Adrenal gland (tissue), 9 donors: ENCODE measurements at regions not wholly inside any gene's neighbourhood (a gene's known extent, or its start where the extent isn't known, plus 50 kb on each side); places are given as distances from the start of the nearest gene placed in this dataset.

Source experiments
- DNase-seq, 7 donors: peaks; one replicate each; pipeline ENCODE4 v3.0.0-alpha.2; 2019 to 2020
- H3K27ac ChIP-seq, 5 donors: fragments of 200-600 bp; sonication (generic) in 4 of 5; 1 replicate in 3 of 5; 2 replicates in 2 of 5; pipeline versions ENCODE4 v1.5.1 to v1.8.0; 2016 to 2020; ENCODE audit warnings: mild to moderate bottlenecking in 1 of 5
- H3K27me3 ChIP-seq: fragments of 200-600 bp; 2 replicates; pipeline ENCODE4 v1.8.0; 2021
- H3K36me3 ChIP-seq, 2 donors: fragments of 200-600 bp; replicated peaks in 1 of 2; 1 replicate in 1 of 2; 2 replicates in 1 of 2; pipeline versions ENCODE4 v1.5.1 to v1.8.0; 2018 to 2022
- H3K4me1 ChIP-seq, 2 donors: fragments of 200-600 bp; replicated peaks in 1 of 2; 1 replicate in 1 of 2; 2 replicates in 1 of 2; pipeline versions ENCODE4 v1.5.1 to v1.8.0; 2018 to 2021
- H3K4me3 ChIP-seq, 4 donors: fragments of 200-600 bp; sonication (generic) in 3 of 4; one replicate each; pipeline ENCODE4 v1.5.1; 2016 to 2018
- H3K9me3 ChIP-seq, 3 donors: fragments of 200-600 bp; sonication (generic) in 1 of 3; replicated peaks in 1 of 3; 1 replicate in 2 of 3; 2 replicates in 1 of 3; pipeline versions ENCODE4 v1.5.1 to v1.8.0; 2016 to 2021
- CTCF ChIP-seq, 6 experiments: fragments of 450-650 bp in 4 of 6; fragments of 200-600 bp in 2 of 6; sonication (generic) in 1 of 6; IDR thresholded peaks; 1 replicate in 5 of 6; 2 replicates in 1 of 6; pipeline versions ENCODE4 v1.5.1 to v1.8.0; 2016 to 2021; ENCODE audit warnings: antibody characterized with exemption in 6 of 6, mild to moderate bottlenecking in 2 of 6, moderate library complexity in 1 of 6
- POLR2A ChIP-seq, 2 donors: fragments of 450-650 bp; IDR thresholded peaks; one replicate each; pipeline ENCODE4 v1.6.1; 2017; ENCODE audit warnings: antibody characterized with exemption in 2 of 2, mild to moderate bottlenecking in 2 of 2, moderate library complexity in 1 of 2
- WGBS, 4 donors: extraction: QIAGEN DNeasy Blood & Tissue Kit in 2 of 4; methylation state at CpG; one replicate each; pipeline versions ENCODE4 v1.1.5 to v1.1.7; 2013 to 2017; 5-methylcytosine and 5-hydroxymethylcytosine counted together
- intact Hi-C, 2 donors: fragments of 100-400 bp; cut with DNase I; formaldehyde crosslinking; loops; one replicate each; pipeline versions ENCODE4 v1.14.1 to v1.15.0; 2022 to 2023
- donor health status: healthy with polysubstance abuse.
- donor health status: Bipolar disorder and iron deficiency.
- donor health status: DM: yes; HTN: yes; CAD: no.
- donor health status: DM: no; HTN: no; CAD: no.
- donor health status: DM: no; HTN: no; CAD: no.

DNA sequence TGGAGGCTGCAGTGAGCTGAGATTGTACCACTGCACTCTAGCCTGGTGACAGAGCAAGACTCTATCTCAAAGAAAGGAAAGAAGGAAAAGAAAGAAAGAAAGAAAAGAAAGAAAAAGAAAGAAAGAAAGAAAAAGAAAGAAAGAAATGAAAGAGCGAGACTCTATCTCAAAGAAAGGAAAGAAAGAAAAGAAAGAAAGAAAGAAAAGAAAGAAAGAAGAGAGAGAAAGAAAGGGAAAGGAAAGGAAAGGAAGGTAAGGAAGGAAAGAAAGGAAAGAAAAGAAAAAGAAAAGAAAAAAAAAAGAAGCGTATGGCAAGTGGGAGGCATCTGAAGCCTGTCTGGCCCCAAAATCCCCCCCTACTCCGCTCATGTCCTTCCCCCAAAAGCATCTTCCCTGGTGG, 182.3 kb upstream of the MSX2 start:
- no peak for TF ChIP-seq POLR2A (IDR thresholded peaks at IDR 0.05)
- TF ChIP-seq CTCF (IDR thresholded peaks at IDR 0.05), result no peak
- H3K36me3 ChIP-seq, result no peaks in the 10 kb centered on the region
- H3K27ac ChIP-seq, result no peak overlapping the region
- intact Hi-C loops, result no loop called here
- no peaks in the 10 kb centered on the region for H3K27me3 ChIP-seq
- no peak for DNase-seq
- no peaks in the 10 kb centered on the region for H3K4me1 ChIP-seq
- H3K9me3 ChIP-seq, result no peaks in the 10 kb centered on the region
- H3K4me3 ChIP-seq, result no peak overlapping the region
- WGBS, 4 donors, result 83 to 93% (median 87%) methylated on average over 3 of the region's 3 CpGs

GRCh38 chr5:174542471-174542870, 181.9 kb upstream of the MSX2 start:
- no peak for TF ChIP-seq CTCF (IDR thresholded peaks at IDR 0.05)
- Histone ChIP-seq H3K9me3 (no peaks in the 10 kb centered on the region), H3K27ac (no peak overlapping the region), H3K4me3 (no peak overlapping the region), H3K4me1 (no peaks in the 10 kb centered on the region), H3K27me3 (no peaks in the 10 kb centered on the region), H3K36me3 (no peaks in the 10 kb centered on the region)
- intact Hi-C loops, result no loop called here
- 76 to 82% (median 80%) methylated on average over 10 of the region's 10 CpGs for WGBS, 4 donors
- no peak for DNase-seq

DNA sequence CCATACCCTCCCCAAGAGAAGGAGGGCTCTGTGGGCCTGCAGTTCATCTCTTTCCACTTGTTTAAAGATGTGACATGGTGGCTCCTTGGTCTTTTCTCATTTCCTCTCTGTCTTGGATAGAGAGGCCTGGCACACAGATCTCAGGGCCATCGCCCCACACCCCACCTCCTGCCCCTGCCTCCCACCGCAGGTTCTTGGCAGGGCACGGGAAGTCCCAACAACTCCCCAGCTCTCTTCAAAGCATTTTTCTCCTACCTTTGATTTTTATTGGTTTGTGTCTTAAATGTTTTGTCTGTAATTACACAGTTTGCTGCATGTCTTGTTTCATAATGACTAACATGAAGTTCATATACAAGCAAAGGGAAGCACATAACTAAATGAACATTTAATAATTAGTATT, 178.5 kb upstream of the MSX2 start:
- intact Hi-C loops, result no loop called here
- Histone ChIP-seq H3K36me3 (no peaks in the 10 kb centered on the region), H3K9me3 (no peaks in the 10 kb centered on the region), H3K4me3 (no peak overlapping the region), H3K27ac (no peak overlapping the region), H3K27me3 (no peaks in the 10 kb centered on the region), H3K4me1 (no peaks in the 10 kb centered on the region)
- TF ChIP-seq CTCF (IDR thresholded peaks at IDR 0.05) (no peak), POLR2A (IDR thresholded peaks at IDR 0.05) (no peak)
- no peak for DNase-seq
- WGBS, 4 donors, result 78 to 92% (median 82%) methylated on average over 3 of the region's 3 CpGs

GRCh38 chr5:174547814-174548213, 176.6 kb upstream of the MSX2 start:
- H3K4me1 ChIP-seq, result no peaks in the 10 kb centered on the region
- no peak for DNase-seq
- H3K27me3 ChIP-seq, result peaks cover 5% of the 10 kb centered on the region
- WGBS, 4 donors, result 71 to 78% (median 74%) methylated on average over 7 of the region's 7 CpGs
- H3K36me3 ChIP-seq, result no peaks in the 10 kb centered on the region
- no peaks in the 10 kb centered on the region for H3K9me3 ChIP-seq
- intact Hi-C loops, result no loop called here
- H3K27ac ChIP-seq, result no peak overlapping the region
- H3K4me3 ChIP-seq, result no peak overlapping the region
- TF ChIP-seq POLR2A (IDR thresholded peaks at IDR 0.05) (no peak), CTCF (IDR thresholded peaks at IDR 0.05) (no peak)
